Activated CD8-positive, alpha-beta memory T cell treated with anti-CD3 and anti-CD28 coated beads, Interleukin-2, amount 10 ng/mL, durations not matched to agents 7 days and 5 days (primary cell): ENCODE measurements at regions not wholly inside any gene's neighbourhood (a gene's known extent, or its start where the extent isn't known, plus 50 kb on each side); places are given as distances from the start of the nearest gene placed in this dataset.

Experiments
- ATAC-seq: fragments of 150-1000 bp; cut with Tn5 transposase; one replicate; pipeline ENCODE4 v1.10.0; 2021; ENCODE audit warnings: moderate library complexity
- CTCF ChIA-PET: fragments of 350-600 bp; sonication (Branson Sonifier 250); formaldehyde crosslinking; loops from one replicate; lab custom pipeline; 2021; ENCODE audit warnings: antibody characterized with exemption; lab: Charles Lee
- DNase-seq: peaks from one replicate; pipeline ENCODE4 v3.0.0-alpha.2; 2020
- H3K27ac Mint-ChIP-seq: one replicate; pipeline ENCODE4 v1.8.0; 2021; ENCODE audit warnings: mild to moderate bottlenecking, mixed read lengths
- H3K27me3 Mint-ChIP-seq: one replicate; pipeline ENCODE4 v1.8.0; 2021; ENCODE audit warnings: mixed read lengths
- H3K36me3 Mint-ChIP-seq: one replicate; pipeline ENCODE4 v1.8.0; 2021; ENCODE audit warnings: mild to moderate bottlenecking, mixed read lengths
- H3K4me1 Mint-ChIP-seq: one replicate; pipeline ENCODE4 v1.8.0; 2021; ENCODE audit warnings: mixed read lengths
- H3K4me3 Mint-ChIP-seq: one replicate; pipeline ENCODE4 v1.8.0; 2021; ENCODE audit warnings: mild to moderate bottlenecking, moderate library complexity, mixed read lengths
- H3K9me3 Mint-ChIP-seq: one replicate; pipeline ENCODE4 v1.8.0; 2022; ENCODE audit warnings: low read depth, mixed read lengths

DNA sequence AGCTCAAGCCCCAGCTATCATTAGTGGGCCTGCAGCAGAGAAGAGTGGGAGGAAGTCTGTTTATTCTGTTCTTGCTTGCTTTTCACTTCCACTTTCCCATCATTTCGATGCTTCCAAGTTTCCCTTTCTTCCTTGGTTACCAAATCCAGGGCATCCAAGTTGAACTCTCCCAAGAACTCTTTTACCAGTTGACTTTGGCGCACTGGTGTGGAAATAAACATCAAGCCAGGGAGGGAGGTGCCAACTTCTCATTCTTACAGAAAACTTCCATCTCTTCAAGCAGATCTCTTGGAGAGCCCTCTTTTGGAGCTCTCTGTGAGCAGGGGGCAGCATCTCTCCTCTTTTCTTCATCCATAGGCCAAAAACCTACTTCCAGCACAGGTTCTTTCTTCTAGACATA is 85.7 kb upstream of the RGS17 start:
- Mint-ChIP-seq H3K4me3 (no peak overlapping the region), H3K27me3 (no peaks in the 10 kb centered on the region), H3K27ac (no peak overlapping the region), H3K4me1 (no peaks in the 10 kb centered on the region), H3K36me3 (no peaks in the 10 kb centered on the region), H3K9me3 (no peaks in the 10 kb centered on the region)
- no peak for DNase-seq
- no peak for ATAC-seq
- CTCF ChIA-PET = no interaction called here

DNA sequence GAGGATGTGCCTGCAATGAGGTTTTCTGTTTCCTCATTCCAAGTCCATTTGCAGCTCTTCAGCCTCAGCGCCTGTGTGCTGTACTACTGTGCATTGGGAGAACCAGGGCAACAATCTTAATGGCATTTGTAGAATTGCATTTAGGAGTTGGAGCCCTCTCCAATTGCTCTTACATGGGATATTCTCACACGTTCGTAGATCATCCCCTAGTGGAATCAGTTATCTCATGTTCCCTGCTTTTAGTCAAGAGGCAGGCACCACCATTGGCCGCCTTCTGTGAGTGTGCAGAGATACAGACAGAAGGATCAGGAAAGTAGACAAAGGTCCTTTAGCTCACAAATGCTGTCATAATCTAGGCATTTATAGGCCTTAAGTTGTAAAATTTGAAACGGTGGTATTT is 84.2 kb upstream of the RGS17 start:
- ATAC-seq (no peak), DNase-seq (no peak)
- Mint-ChIP-seq H3K36me3 (no peaks in the 10 kb centered on the region), H3K27ac (no peak overlapping the region), H3K9me3 (no peaks in the 10 kb centered on the region), H3K4me1 (no peaks in the 10 kb centered on the region), H3K27me3 (no peaks in the 10 kb centered on the region), H3K4me3 (no peak overlapping the region)
- CTCF ChIA-PET = no interaction called here

DNA sequence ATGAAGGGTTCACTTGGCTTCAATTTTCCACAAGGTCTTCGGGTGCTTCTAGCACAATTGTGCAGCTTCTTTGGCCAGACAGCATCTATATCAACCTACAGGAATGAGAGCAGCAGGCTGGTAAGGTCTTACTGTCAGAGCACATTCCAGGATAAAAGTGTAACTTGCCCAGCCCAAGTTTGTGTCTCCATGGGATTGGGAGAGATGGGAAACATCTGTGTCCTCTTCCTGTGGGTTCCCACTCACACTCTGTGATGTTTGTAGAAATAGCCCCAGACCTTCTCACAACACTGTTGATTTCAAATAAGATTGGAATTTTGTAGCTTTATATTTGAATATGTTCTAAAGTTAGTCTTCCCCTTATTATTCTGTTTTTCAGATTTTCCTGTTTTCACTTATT is 83.4 kb upstream of the RGS17 start:
- no peaks in the 10 kb centered on the region for H3K9me3 Mint-ChIP-seq
- H3K27ac Mint-ChIP-seq = no peak overlapping the region
- H3K27me3 Mint-ChIP-seq = no peaks in the 10 kb centered on the region
- CTCF ChIA-PET = no interaction called here
- no peaks in the 10 kb centered on the region for H3K36me3 Mint-ChIP-seq
- H3K4me3 Mint-ChIP-seq = no peak overlapping the region
- DNase-seq = no peak
- peaks cover 1% of the 10 kb centered on the region for H3K4me1 Mint-ChIP-seq
- ATAC-seq = no peak

GRCh38 chr6:153210083-153210482 is 79.0 kb upstream of the RGS17 start:
- DNase-seq (no peak), ATAC-seq (no peak)
- H3K4me3 Mint-ChIP-seq = no peak overlapping the region
- H3K9me3 Mint-ChIP-seq = no peaks in the 10 kb centered on the region
- CTCF ChIA-PET = no interaction called here
- no peak overlapping the region for H3K27ac Mint-ChIP-seq
- H3K27me3 Mint-ChIP-seq = no peaks in the 10 kb centered on the region
- H3K4me1 Mint-ChIP-seq = peaks cover 1% of the 10 kb centered on the region
- H3K36me3 Mint-ChIP-seq = no peaks in the 10 kb centered on the region

DNA sequence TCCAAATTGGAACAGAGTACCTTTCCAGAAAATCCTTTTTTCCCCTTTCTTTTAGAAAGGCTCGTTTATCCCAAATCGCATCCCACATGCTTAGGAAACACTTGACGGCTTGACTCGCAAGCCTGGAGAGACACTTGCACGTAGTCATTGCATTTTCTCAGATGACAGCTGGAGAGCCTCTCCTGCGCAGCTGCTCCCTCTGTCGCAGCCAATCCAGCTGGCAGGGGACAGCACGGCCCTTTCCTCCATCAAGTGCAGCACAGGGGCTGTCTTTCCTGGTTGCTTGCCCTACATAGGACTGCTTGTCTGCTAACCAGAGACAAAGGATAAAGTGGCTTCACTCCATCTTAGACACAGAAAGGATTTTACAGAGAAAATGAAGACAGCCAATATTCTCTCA is 77.6 kb upstream of the RGS17 start:
- H3K27me3 Mint-ChIP-seq = no peaks in the 10 kb centered on the region
- H3K9me3 Mint-ChIP-seq = no peaks in the 10 kb centered on the region
- CTCF ChIA-PET = no interaction called here

DNA sequence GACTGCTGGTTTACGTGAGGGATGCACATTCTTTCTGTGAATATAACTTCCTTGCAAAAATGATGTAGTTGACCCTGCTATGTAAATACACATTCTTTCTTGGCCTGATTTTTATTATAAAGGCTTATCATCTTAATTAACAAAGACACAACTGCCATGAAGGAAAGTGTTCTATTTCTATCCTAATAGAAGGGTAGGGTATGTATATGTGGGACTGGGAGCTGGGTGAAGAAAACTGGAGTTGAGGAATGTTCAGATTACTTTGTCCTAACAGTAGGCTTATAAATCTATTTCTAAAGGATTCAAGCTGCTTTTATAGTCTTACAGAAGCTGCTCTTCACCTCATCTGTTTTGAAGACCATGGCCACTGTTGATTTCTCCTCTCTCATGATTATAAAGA is 76.5 kb upstream of the RGS17 start:
- Mint-ChIP-seq H3K4me1 (peaks cover 1% of the 10 kb centered on the region), H3K4me3 (no peak overlapping the region), H3K36me3 (no peaks in the 10 kb centered on the region), H3K9me3 (no peaks in the 10 kb centered on the region), H3K27ac (no peak overlapping the region), H3K27me3 (no peaks in the 10 kb centered on the region)
- DNase-seq (no peak), ATAC-seq (no peak)
- CTCF ChIA-PET = no interaction called here

More for the DNA sequence above, 77.6 kb upstream of the RGS17 start:
- DNase-seq (no peak), ATAC-seq (no peak)
- no peak overlapping the region for H3K27ac Mint-ChIP-seq
- no peaks in the 10 kb centered on the region for H3K36me3 Mint-ChIP-seq
- H3K4me3 Mint-ChIP-seq = no peak overlapping the region
- peaks cover 1% of the 10 kb centered on the region for H3K4me1 Mint-ChIP-seq

DNA sequence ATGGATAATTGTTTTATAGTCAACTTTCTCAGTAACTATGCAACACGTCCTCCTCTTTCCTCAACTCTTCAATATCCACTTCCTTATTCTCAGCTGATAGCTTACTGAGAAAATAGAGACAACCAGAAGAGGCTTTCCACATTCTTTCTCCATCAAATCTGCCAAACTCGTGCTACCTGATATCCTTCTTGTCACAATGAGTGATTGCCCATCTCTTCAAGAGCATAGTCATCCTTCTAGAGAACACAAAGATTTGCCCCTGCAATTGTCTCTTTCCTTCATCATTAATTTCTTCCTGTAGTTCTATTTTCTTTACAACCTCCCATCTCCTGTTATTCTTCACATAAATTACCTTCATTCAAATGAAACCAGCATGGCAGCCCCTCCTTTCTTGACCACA is 75.9 kb upstream of the RGS17 start:
- Mint-ChIP-seq H3K27me3 (no peaks in the 10 kb centered on the region), H3K4me3 (no peak overlapping the region), H3K9me3 (no peaks in the 10 kb centered on the region), H3K27ac (no peak overlapping the region), H3K36me3 (no peaks in the 10 kb centered on the region), H3K4me1 (peaks cover 1% of the 10 kb centered on the region)
- no peak for ATAC-seq
- no peak for DNase-seq
- CTCF ChIA-PET = no interaction called here

DNA sequence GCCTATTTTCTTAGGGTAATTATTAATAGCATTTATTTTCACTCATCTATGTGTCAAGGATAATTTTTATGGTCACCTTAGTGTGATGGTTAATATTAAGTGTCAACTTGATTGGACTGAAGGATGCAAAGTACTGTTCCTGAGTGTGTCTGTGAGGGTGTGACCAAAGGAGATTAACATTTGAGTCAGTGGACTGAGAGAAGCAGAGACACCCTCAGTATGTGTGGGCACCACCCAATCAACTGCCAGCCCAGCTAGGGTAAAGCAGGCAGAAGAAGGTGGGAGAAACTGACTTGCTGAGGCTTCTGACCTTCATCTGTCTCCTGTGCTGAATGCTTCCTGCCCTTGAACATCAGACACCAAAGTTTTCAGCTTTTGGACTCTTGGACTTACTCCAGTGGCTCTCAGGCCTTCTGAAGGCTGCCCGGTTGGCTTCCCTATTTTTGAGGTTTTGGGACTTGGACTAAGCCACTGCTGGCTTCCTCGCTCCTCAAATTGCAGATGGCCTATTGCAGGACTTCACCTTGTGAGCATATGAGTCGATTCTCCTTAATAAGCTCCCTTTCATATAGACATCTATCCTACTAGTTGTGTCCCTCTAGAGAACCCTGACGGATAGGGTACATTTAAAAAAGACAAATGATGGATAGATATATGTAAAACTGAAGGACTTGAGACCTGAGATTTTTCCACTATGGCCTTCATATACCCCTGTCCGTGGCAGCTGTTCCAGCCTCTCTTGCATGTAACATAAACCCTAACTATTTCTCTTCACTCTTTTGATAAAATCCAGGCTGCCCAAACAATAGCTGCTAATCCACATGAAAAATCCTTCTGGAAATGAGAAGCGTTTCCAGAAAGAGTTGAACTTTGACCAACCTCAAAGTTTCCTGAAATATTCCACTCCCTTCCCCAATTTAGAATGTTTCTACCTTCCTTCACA is 62.1 kb upstream of the RGS17 start:
- no peak for DNase-seq
- Mint-ChIP-seq H3K36me3 (no peaks in the 10 kb centered on the region), H3K9me3 (peaks cover 2% of the 10 kb centered on the region), H3K27ac (no peak overlapping the region), H3K27me3 (no peaks in the 10 kb centered on the region), H3K4me1 (no peaks in the 10 kb centered on the region), H3K4me3 (no peak overlapping the region)
- no peak for ATAC-seq
- CTCF ChIA-PET = no interaction called here

GRCh38 chr6:153183925-153184324 is 52.8 kb upstream of the RGS17 start:
- ATAC-seq (no peak), DNase-seq (no peak)
- Mint-ChIP-seq H3K4me1 (no peaks in the 10 kb centered on the region), H3K27me3 (no peaks in the 10 kb centered on the region), H3K36me3 (no peaks in the 10 kb centered on the region), H3K4me3 (no peak overlapping the region), H3K9me3 (peaks cover 4% of the 10 kb centered on the region), H3K27ac (no peak overlapping the region)
- CTCF ChIA-PET = no interaction called here
